ENCODE measurements at regions not wholly inside any gene's neighbourhood (a gene's known extent, or its start where the extent isn't known, plus 50 kb on each side); places are given as distances from the start of the nearest gene placed in this dataset.

- no peak for ATAC-seq (ENCODE audit: low read depth in 2 of 2)
- Mint-ChIP-seq H3K9me3 (peaks cover 0 to 4% (median 0%) of the 10 kb centered on the region in 7 donors), H3K4me1 (no peaks in the 10 kb centered on the region), H3K27ac (no peak overlapping the region), H3K4me3 (no peak overlapping the region), H3K36me3 (no peaks in the 10 kb centered on the region), H3K27me3 (peaks cover 8 to 11% (median 10%) of the 10 kb centered on the region in 3 donors)
- DNase-seq: no peak
These were observed 194.0 kb upstream of the POU3F1 start for GRCh38 chr1:38240618-38241017.

- H3K27me3 Mint-ChIP-seq: peaks cover 9 to 14% (median 11%) of the 10 kb centered on the region in 3 donors
- no peak overlapping the region for H3K4me3 Mint-ChIP-seq
- H3K4me1 Mint-ChIP-seq: no peaks in the 10 kb centered on the region
- no peak for DNase-seq
- H3K36me3 Mint-ChIP-seq: no peaks in the 10 kb centered on the region
- H3K27ac Mint-ChIP-seq: no peak overlapping the region
- peaks cover 0 to 5% (median 0%) of the 10 kb centered on the region in 7 donors for H3K9me3 Mint-ChIP-seq
- no peak for ATAC-seq (ENCODE audit: low read depth in 2 of 2)
These were observed 192.8 kb upstream of the POU3F1 start for GRCh38 chr1:38239258-38239835.

GRCh38 chr1:38238294-38238693 is 191.7 kb upstream of the POU3F1 start:
- Mint-ChIP-seq H3K4me1 (no peaks in the 10 kb centered on the region), H3K4me3 (no peak overlapping the region), H3K9me3 (peaks cover 0 to 5% (median 0%) of the 10 kb centered on the region in 7 donors), H3K36me3 (peaks cover 0 to 5% of the 10 kb centered on the region in 2 donors), H3K27ac (no peak overlapping the region), H3K27me3 (peaks cover 11 to 23% (median 19%) of the 10 kb centered on the region in 3 donors)
- no peak for ATAC-seq (ENCODE audit: low read depth in 2 of 2)
- DNase-seq: no peak

GRCh38 chr1:38235705-38236104 is 189.1 kb upstream of the POU3F1 start:
- no peak for ATAC-seq (ENCODE audit: low read depth in 2 of 2)
- Mint-ChIP-seq H3K27ac (no peak overlapping the region), H3K4me1 (no peaks in the 10 kb centered on the region), H3K36me3 (peaks cover 0 to 5% of the 10 kb centered on the region in 2 donors), H3K4me3 (no peak overlapping the region), H3K9me3 (peaks cover 0 to 6% (median 0%) of the 10 kb centered on the region in 7 donors), H3K27me3 (peaks cover 11 to 30% (median 19%) of the 10 kb centered on the region in 3 donors)
- no peak for DNase-seq

- Mint-ChIP-seq H3K36me3 (peaks cover 0 to 5% of the 10 kb centered on the region in 2 donors), H3K4me3 (no peak overlapping the region), H3K4me1 (no peaks in the 10 kb centered on the region), H3K27me3 (peaks cover 21 to 50% (median 44%) of the 10 kb centered on the region in 3 donors), H3K27ac (no peak overlapping the region), H3K9me3 (peaks cover 0 to 6% (median 0%) of the 10 kb centered on the region in 7 donors)
- DNase-seq (no peak), ATAC-seq (ENCODE audit: low read depth in 2 of 2) (no peak)
These were observed 185.3 kb upstream of the POU3F1 start for GRCh38 chr1:38231941-38232340.

- Mint-ChIP-seq H3K4me3 (no peak overlapping the region), H3K4me1 (no peaks in the 10 kb centered on the region), H3K9me3 (peaks cover 0 to 6% (median 0%) of the 10 kb centered on the region in 7 donors), H3K36me3 (peaks cover 0 to 1% of the 10 kb centered on the region in 2 donors), H3K27me3 (peaks cover 11 to 37% (median 29%) of the 10 kb centered on the region in 3 donors), H3K27ac (no peak overlapping the region)
- ATAC-seq (ENCODE audit: low read depth in 2 of 2) (no peak), DNase-seq (no peak)
These were observed 182.1 kb upstream of the POU3F1 start for GRCh38 chr1:38228718-38229117.

GRCh38 chr1:38225745-38226144 is 179.2 kb upstream of the POU3F1 start:
- ATAC-seq (ENCODE audit: low read depth in 2 of 2) (no peak), DNase-seq (no peak)
- H3K27ac Mint-ChIP-seq: no peak overlapping the region
- H3K27me3 Mint-ChIP-seq: peaks cover 12 to 43% (median 26%) of the 10 kb centered on the region in 3 donors
- no peaks in the 10 kb centered on the region for H3K4me1 Mint-ChIP-seq
- no peaks in the 10 kb centered on the region for H3K9me3 Mint-ChIP-seq
- no peak overlapping the region for H3K4me3 Mint-ChIP-seq
- H3K36me3 Mint-ChIP-seq: no peaks in the 10 kb centered on the region

GRCh38 chr1:38223391-38223790 is 176.8 kb upstream of the POU3F1 start:
- Mint-ChIP-seq H3K4me1 (no peaks in the 10 kb centered on the region), H3K9me3 (no peaks in the 10 kb centered on the region), H3K27ac (no peak overlapping the region), H3K4me3 (no peak overlapping the region), H3K36me3 (no peaks in the 10 kb centered on the region), H3K27me3 (peaks cover 24 to 47% (median 25%) of the 10 kb centered on the region in 3 donors)
- ATAC-seq (ENCODE audit: low read depth in 2 of 2) (no peak), DNase-seq (no peak)

GRCh38 chr1:38222891-38223290 is 176.3 kb upstream of the POU3F1 start:
- no peak for DNase-seq
- H3K4me1 Mint-ChIP-seq: no peaks in the 10 kb centered on the region
- H3K27ac Mint-ChIP-seq: no peak overlapping the region
- peaks cover 20 to 47% (median 24%) of the 10 kb centered on the region in 3 donors for H3K27me3 Mint-ChIP-seq
- no peaks in the 10 kb centered on the region for H3K36me3 Mint-ChIP-seq
- no peaks in the 10 kb centered on the region for H3K9me3 Mint-ChIP-seq
- H3K4me3 Mint-ChIP-seq: no peak overlapping the region
- no peak for ATAC-seq (ENCODE audit: low read depth in 2 of 2)

GRCh38 chr1:38221006-38221649 is 174.5 kb upstream of the POU3F1 start:
- peaks cover 26 to 51% (median 30%) of the 10 kb centered on the region in 3 donors for H3K27me3 Mint-ChIP-seq
- no peaks in the 10 kb centered on the region for H3K4me1 Mint-ChIP-seq

GRCh38 chr1:38217316-38217715 is 170.7 kb upstream of the POU3F1 start:
- ATAC-seq (ENCODE audit: low read depth in 2 of 2) (no peak), DNase-seq (no peak)
- Mint-ChIP-seq H3K27ac (peak overlapping the region in 1 of 6 donors; percentile 84), H3K4me1 (peaks cover 6 to 16% (median 13%) of the 10 kb centered on the region in 3 donors), H3K27me3 (peaks cover 36 to 73% (median 53%) of the 10 kb centered on the region in 3 donors), H3K4me3 (no peak overlapping the region), H3K36me3 (no peaks in the 10 kb centered on the region), H3K9me3 (peaks cover 0 to 2% (median 0%) of the 10 kb centered on the region in 7 donors)

More at GRCh38 chr1:38221006-38221649, 174.5 kb upstream of the POU3F1 start:
- H3K9me3 Mint-ChIP-seq: no peaks in the 10 kb centered on the region
- DNase-seq: no peak
- peak overlapping the region in 1 of 6 donors; percentile 79 for H3K27ac Mint-ChIP-seq
- ATAC-seq (ENCODE audit: low read depth in 2 of 2): no peak
- H3K4me3 Mint-ChIP-seq: no peak overlapping the region
- no peaks in the 10 kb centered on the region for H3K36me3 Mint-ChIP-seq

- peaks cover 0 to 2% (median 0%) of the 10 kb centered on the region in 7 donors for H3K9me3 Mint-ChIP-seq
- H3K36me3 Mint-ChIP-seq: no peaks in the 10 kb centered on the region
- ATAC-seq (ENCODE audit: low read depth in 2 of 2) (peak in 1 of 2 donors; percentile 28), DNase-seq (no peak)
- H3K27ac Mint-ChIP-seq: peak overlapping the region in 2 of 6 donors; percentile 8 to 70
- peak overlapping the region in 6 of 8 donors; percentile 17 to 84 (median 55) for H3K4me3 Mint-ChIP-seq
- H3K27me3 Mint-ChIP-seq: peaks cover 32 to 62% (median 58%) of the 10 kb centered on the region in 3 donors
- H3K4me1 Mint-ChIP-seq: peaks cover 10 to 22% (median 13%) of the 10 kb centered on the region in 3 donors
These were observed 167.2 kb upstream of the POU3F1 start for GRCh38 chr1:38213646-38214434.

- Mint-ChIP-seq H3K4me3 (no peak overlapping the region), H3K4me1 (peaks cover 13 to 24% (median 16%) of the 10 kb centered on the region in 3 donors), H3K9me3 (peaks cover 0 to 2% (median 0%) of the 10 kb centered on the region in 7 donors), H3K27me3 (peaks cover 25 to 46% (median 45%) of the 10 kb centered on the region in 3 donors), H3K27ac (no peak overlapping the region), H3K36me3 (no peaks in the 10 kb centered on the region)
- DNase-seq (no peak), ATAC-seq (ENCODE audit: low read depth in 2 of 2) (no peak)
These were observed 164.2 kb upstream of the POU3F1 start for GRCh38 chr1:38210895-38211177.

Measured in naive B cell (primary cell).